ENCODE measurements at regions not wholly inside any gene's neighbourhood (a gene's known extent, or its start where the extent isn't known, plus 50 kb on each side); places are given as distances from the start of the nearest gene placed in this dataset.

GRCh38 chr3:139238281-139239030 lies 105.4 kb upstream of the MRPS22 start:
- Histone ChIP-seq H3K9ac (peak overlapping the region; percentile 64), H3K4me1 (ENCODE audit: insufficient read depth) (peaks cover 9% of the 10 kb centered on the region), H4K20me1 (ENCODE audit: insufficient read depth) (no peaks in the 10 kb centered on the region), H3K4me2 (ENCODE audit: unreplicated experiment) (peak overlapping the region; percentile 78), H3F3A (ENCODE audit: insufficient read depth) (no peaks in the 10 kb centered on the region), H2AFZ (peak overlapping the region; percentile 83), H3K9me2 (ENCODE audit: insufficient read depth) (no peaks in the 10 kb centered on the region), H3K4me3 (peak overlapping the region; percentile 70), H3K27me3 (replicated peaks; ENCODE audit: insufficient read depth) (no peaks in the 10 kb centered on the region), H3K9me3 (ENCODE audit: low read depth) (no peaks in the 10 kb centered on the region), H3K36me3 (ENCODE audit: low read depth) (no peaks in the 10 kb centered on the region), H3K27ac (no peak overlapping the region), H3K79me2 (ENCODE audit: insufficient read depth) (no peaks in the 10 kb centered on the region)
- in situ Hi-C loops (cut with MboI) = no loop called here
- TF ChIP-seq EZH2phosphoT487 (IDR thresholded peaks at IDR 0.05; ENCODE audit: insufficient read depth, low read depth) = no peak
- TF ChIP-seq EZH2 (IDR thresholded peaks at IDR 0.05; ENCODE audit: insufficient read depth, poor library complexity, severe bottlenecking) = no peak
- 44 to 50% methylated on average over 12 of the region's 12 CpGs for WGBS, 2 experiments (ENCODE audit: low coverage in 1 of 2, low lambda C conversion rate in 2 of 2, missing lambda C conversion rate in 2 of 2)
- peak; percentile 61 for DNase-seq

GRCh38 chr3:139239550-139239949 lies 104.3 kb upstream of the MRPS22 start:
- Histone ChIP-seq H3K36me3 (ENCODE audit: low read depth) (no peaks in the 10 kb centered on the region), H3K79me2 (ENCODE audit: insufficient read depth) (no peaks in the 10 kb centered on the region), H3K4me3 (peak overlapping the region; percentile 70), H4K20me1 (ENCODE audit: insufficient read depth) (no peaks in the 10 kb centered on the region), H3K9me2 (ENCODE audit: insufficient read depth) (no peaks in the 10 kb centered on the region), H3K27ac (no peak overlapping the region), H2AFZ (peak overlapping the region; percentile 83), H3K4me1 (ENCODE audit: insufficient read depth) (peaks cover 9% of the 10 kb centered on the region), H3K9ac (peak overlapping the region; percentile 64; the same call in 1 of the 2 replicates), H3F3A (ENCODE audit: insufficient read depth) (no peaks in the 10 kb centered on the region), H3K4me2 (ENCODE audit: unreplicated experiment) (peak overlapping the region; percentile 78), H3K9me3 (ENCODE audit: low read depth) (no peaks in the 10 kb centered on the region), H3K27me3 (replicated peaks; ENCODE audit: insufficient read depth) (no peaks in the 10 kb centered on the region)
- TF ChIP-seq EZH2 (IDR thresholded peaks at IDR 0.05; ENCODE audit: insufficient read depth, poor library complexity, severe bottlenecking) (no peak), EZH2phosphoT487 (IDR thresholded peaks at IDR 0.05; ENCODE audit: insufficient read depth, low read depth) (no peak)
- in situ Hi-C loops (cut with MboI) = no loop called here
- DNase-seq = no peak

- Histone ChIP-seq H3K36me3 (ENCODE audit: low read depth) (no peaks in the 10 kb centered on the region), H3K79me2 (ENCODE audit: insufficient read depth) (no peaks in the 10 kb centered on the region), H4K20me1 (ENCODE audit: insufficient read depth) (no peaks in the 10 kb centered on the region), H3K27ac (no peak overlapping the region), H3F3A (ENCODE audit: insufficient read depth) (no peaks in the 10 kb centered on the region), H3K4me2 (ENCODE audit: unreplicated experiment) (no peak overlapping the region), H3K27me3 (replicated peaks; ENCODE audit: insufficient read depth) (no peaks in the 10 kb centered on the region), H2AFZ (no peak overlapping the region), H3K4me3 (no peak overlapping the region), H3K9me2 (ENCODE audit: insufficient read depth) (no peaks in the 10 kb centered on the region), H3K4me1 (ENCODE audit: insufficient read depth) (no peaks in the 10 kb centered on the region), H3K9me3 (ENCODE audit: low read depth) (no peaks in the 10 kb centered on the region), H3K9ac (no peak overlapping the region)
- in situ Hi-C loops (cut with MboI) = no loop called here
- 54 to 62% methylated on average over 2 of the region's 2 CpGs for WGBS, 2 experiments (ENCODE audit: low coverage in 1 of 2, low lambda C conversion rate in 2 of 2, missing lambda C conversion rate in 2 of 2)
- TF ChIP-seq EZH2 (IDR thresholded peaks at IDR 0.05; ENCODE audit: insufficient read depth, poor library complexity, severe bottlenecking) (no peak), EZH2phosphoT487 (IDR thresholded peaks at IDR 0.05; ENCODE audit: insufficient read depth, low read depth) (no peak)
- DNase-seq = no peak
These were observed 102.0 kb upstream of the MRPS22 start for GRCh38 chr3:139241783-139242182.

GRCh38 chr3:139243710-139244109 lies 100.1 kb upstream of the MRPS22 start:
- 65 to 71% methylated on average over 4 of the region's 4 CpGs for WGBS, 2 experiments (ENCODE audit: low coverage in 1 of 2, low lambda C conversion rate in 2 of 2, missing lambda C conversion rate in 2 of 2)
- DNase-seq = no peak
- TF ChIP-seq EZH2phosphoT487 (IDR thresholded peaks at IDR 0.05; ENCODE audit: insufficient read depth, low read depth) (no peak), EZH2 (IDR thresholded peaks at IDR 0.05; ENCODE audit: insufficient read depth, poor library complexity, severe bottlenecking) (no peak)

More at GRCh38 chr3:139243710-139244109, 100.1 kb upstream of the MRPS22 start:
- in situ Hi-C loops (cut with MboI) = no loop called here
- no peak overlapping the region for H3K9ac ChIP-seq
- H3K36me3 ChIP-seq (ENCODE audit: low read depth) = no peaks in the 10 kb centered on the region
- no peak overlapping the region for H3K4me3 ChIP-seq
- H2AFZ ChIP-seq = no peak overlapping the region
- H3K27ac ChIP-seq = no peak overlapping the region
- no peaks in the 10 kb centered on the region for H3K79me2 ChIP-seq (ENCODE audit: insufficient read depth)
- no peaks in the 10 kb centered on the region for H3K4me1 ChIP-seq (ENCODE audit: insufficient read depth)
- H3K27me3 ChIP-seq (replicated peaks; ENCODE audit: insufficient read depth) = no peaks in the 10 kb centered on the region
- no peak overlapping the region for H3K4me2 ChIP-seq (ENCODE audit: unreplicated experiment)
- H3F3A ChIP-seq (ENCODE audit: insufficient read depth) = no peaks in the 10 kb centered on the region
- H3K9me3 ChIP-seq (ENCODE audit: low read depth) = no peaks in the 10 kb centered on the region
- no peaks in the 10 kb centered on the region for H3K9me2 ChIP-seq (ENCODE audit: insufficient read depth)
- no peaks in the 10 kb centered on the region for H4K20me1 ChIP-seq (ENCODE audit: insufficient read depth)
